Stimulated activated CD4-positive, alpha-beta T cell treated with anti-CD3 and anti-CD28 coated beads, Interleukin-1b, Interleukin-23, amount 100 ng/mL, for 24 hours (primary cell): ENCODE measurements at regions not wholly inside any gene's neighbourhood (a gene's known extent, or its start where the extent isn't known, plus 50 kb on each side); places are given as distances from the start of the nearest gene placed in this dataset.
"Not testable (repeated sequence)": the region's sequence is repeated elsewhere in the genome, so short reads cannot be mapped to it uniquely, and the experiment has no call there.

Experiments used
- DNase-seq, 4 experiments: peaks; one replicate each; pipeline ENCODE4 v3.0.0-alpha.2; 2020; ENCODE audit warnings: low read depth in 4 of 4, low spot score in 1 of 4

DNA sequence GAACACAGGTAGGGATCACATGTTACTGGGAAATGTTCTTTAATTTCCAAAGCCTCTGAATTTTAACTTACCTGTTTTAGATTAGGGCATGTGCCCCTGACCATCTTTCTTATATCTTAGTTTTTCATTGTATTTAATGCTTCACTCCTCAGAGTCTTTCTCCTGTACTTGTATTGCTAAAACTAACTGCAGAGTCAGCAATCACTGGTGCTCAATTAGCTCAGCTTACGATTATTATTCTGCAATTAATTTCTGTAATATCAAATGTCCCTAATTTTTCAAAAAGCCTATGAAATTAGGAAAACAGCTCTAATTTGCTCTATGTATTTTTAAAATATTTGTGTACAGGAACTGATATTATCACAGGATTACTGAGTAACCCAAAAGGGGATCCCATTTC, 693.2 kb upstream of the SLC8A1 start:
- DNase-seq, result no peak

DNA sequence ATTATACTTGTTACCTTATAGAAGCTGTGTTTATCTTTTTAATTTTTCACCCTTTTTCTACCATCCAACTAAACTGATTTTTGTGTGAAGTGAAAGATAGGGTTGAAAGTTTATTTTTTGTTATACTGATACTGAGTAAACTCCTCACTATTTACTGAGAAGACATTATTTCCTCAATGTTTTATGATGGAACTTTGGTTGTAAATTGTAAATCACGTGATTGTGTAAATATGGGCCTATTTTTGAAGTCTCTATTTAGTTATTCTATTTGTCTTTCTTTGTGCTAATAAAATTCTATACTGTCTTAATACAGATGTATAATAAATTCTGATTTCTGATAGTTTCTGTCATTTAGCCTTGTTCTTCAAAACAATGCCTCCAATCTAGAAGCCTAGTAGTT, 697.2 kb upstream of the SLC8A1 start:
- no peak for DNase-seq

DNA sequence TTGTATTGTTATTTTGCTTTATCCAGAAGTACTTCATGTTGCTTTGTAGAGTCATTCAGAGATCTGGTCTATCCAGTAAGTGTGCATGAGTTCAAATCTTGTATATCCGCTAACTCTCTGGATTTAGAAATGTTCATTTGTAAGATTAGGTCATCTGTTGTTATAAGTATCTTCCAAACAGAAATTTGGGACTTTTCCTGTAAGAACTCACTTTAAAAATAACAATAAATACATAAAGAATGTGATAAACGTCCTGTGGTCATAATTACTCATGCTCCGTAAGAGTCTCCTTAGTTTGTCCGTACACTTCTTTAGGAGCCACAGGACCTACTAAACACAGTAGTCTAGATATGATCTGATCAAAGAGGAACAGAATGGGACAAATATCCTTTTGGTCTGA, 699.9 kb upstream of the SLC8A1 start:
- DNase-seq, result no peak

DNA sequence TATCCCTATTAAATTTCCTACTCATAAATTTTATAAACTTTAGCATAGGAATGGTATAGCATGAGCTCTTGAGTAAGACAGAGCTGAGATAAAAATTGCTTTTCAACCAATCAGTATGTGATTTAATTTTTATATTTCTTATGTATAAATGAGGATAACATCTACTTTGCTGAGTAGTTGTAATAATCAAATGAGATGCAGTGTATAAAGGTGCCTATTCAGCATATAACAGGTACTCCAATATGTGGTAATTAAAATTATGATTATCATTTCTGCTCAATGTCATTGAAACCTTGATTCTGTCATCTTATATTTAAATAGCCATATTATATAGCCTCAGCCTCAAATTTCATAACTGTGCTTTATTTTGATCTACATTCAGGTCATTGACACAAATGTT, 700.4 kb upstream of the SLC8A1 start:
- no peak for DNase-seq

DNA sequence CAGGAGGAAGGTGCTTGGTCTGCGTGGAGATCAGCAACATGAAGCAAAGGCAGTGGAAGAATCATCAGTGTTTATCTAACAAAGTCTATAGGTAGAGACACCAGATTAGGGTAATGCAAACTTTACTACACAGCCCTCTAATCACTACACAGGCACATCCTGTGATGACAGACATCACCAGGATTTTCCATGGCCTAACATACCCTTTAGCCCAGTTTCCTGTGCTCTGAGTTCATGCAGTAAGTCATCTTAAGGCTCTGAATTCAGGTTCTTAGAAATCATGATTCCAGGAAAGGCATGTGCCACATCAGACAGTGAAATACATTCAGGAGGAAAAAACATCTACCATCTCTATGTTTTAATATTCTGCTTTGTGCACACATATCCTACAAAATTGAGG, 708.5 kb upstream of the SLC8A1 start:
- DNase-seq, result no peak

DNA sequence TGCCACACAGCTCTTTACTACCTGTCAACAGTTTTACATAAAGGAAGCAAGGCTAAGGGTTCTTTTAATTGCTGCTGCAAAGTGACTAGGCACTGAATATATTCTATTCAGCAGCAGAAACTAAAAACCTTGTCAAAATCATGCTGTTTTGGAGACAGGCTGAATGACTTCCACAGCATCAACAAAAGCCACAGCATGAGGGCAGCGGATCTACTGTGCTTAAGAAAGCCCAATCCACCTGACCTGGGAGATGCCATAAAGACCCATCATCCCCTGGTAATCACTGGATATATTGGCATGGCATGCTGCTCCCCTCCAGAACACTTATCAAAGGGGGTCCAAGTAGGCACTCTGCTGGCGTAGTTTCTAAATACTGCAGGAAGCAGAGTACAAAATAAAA, 715.1 kb upstream of the SLC8A1 start:
- no peak for DNase-seq

DNA sequence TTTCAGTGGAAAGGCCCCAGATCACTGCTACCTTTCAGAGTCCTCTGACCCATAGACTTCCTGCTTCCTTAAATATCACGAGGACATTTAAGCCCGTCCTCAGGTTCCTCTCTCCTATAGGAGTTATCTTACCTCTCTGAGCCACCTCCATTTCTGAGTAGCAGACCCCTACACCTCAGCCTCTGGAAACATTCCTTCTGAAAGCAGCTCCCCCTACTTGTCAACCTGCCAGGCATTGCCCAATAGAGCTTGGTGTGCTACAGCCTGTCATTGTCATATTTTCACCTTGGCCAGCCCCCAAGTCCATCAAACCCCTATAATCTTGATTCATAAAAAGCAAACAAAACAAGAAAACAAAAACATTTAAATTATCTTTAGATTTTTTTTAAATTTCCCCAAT, 717.9 kb upstream of the SLC8A1 start:
- DNase-seq, result no peak

DNA sequence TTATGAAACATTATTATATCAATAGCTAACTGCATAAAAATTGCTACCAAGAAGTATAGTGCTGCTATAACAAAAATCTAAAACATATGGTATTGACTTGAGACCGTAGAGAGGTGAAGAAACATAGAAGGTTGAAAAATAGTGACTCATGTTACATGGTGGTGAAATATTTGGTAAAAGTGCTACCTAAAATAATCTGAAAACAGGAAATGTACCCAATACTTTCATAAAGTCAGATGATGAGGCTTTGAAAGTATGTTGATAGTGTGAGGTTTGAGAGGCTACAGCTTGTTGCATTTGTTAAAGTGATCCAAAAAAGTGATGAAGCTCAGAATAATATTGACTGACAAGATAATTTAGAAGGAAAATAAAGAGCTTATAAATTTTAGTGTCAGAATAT, 718.7 kb upstream of the SLC8A1 start:
- DNase-seq, result no peak

DNA sequence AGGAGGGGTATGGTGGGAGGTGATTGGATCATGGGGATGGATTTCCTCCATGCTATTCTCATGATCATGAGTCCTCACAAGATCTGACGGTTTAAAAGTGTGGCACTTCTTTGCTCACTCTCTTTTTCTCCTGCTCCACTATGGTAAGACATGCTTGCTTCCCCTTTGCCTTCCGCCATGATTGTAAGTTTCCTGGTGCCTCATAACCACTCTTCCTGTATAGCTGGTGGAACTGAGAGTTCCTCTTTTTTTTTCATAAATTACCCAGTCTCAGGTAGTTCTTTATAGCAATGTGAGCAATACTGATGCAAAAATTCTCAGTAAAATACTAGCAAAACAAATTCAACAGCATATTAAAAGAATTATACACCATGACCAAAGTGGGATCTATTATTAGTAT, 728.5 kb upstream of the SLC8A1 start:
- no peak for DNase-seq

DNA sequence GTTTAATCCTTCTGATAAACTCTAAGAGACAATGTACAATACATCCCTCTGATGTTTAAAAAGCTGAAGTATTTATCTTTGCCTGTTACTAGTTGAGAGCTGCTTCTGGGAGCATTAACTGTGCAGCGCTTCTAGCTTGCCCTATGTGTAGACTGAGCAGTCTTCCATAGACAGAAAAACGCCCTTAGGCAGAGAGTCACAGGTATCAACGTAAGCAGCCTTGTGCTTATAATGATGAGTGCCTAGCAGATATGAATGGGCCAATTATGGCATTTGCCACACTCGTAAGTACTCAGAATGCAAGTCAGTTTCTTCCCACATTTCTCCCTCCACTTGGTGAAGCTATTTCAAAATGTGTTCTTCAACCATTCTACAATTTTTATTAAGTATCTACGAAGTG, 731.1 kb upstream of the SLC8A1 start:
- DNase-seq, result no peak

DNA sequence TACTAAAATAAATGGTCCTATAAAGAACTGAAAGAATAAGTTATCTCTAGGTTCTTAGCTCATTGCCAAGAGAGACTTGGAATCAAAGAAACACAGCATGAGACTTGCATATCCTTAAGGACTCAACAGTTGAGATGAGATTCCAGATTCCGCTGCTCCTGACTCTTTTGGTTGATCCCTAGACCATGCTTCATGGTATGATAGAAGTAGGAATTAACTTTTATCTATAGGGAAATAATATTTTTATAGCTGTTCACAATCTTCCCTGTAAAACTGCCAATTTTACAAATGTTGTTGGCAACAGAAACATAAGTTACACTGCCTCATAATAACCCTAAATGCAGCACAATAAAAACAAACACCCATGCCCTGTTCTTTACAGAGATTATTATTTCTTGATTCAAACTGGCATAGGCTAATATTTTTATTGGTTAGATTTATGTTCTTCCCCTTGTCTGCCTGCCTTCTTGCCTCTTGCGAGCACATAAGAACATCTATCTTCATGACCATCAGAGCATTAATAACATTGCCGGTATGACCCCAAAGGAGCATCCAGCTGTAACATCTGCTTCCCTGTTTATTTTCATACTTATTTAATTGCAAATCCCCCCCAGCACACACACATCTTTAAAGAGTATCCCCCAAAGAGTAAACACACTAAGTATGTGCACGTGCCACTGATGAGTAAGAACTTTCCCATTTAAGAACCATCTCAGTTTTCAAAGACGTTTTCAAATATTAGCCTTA, 735.7 kb upstream of the SLC8A1 start:
- DNase-seq, result no peak

DNA sequence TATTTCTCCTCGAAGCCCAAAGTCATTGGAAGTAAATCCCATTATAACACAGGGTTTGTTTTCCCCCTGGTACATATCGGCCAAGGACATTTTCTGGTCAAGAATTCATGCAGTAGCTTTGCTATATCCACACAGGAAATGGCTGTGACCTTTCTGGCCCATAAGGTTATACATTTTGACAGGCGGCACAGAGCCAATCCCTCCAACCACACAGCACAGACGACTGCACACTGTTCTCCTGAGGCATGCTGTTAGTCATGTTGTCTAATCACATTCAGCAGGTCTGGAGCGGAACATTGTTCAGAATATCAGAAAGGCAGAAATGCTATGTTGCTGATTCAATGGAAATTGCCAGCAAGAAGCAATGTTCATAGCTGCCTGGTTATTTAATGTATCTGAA, 742.3 kb upstream of the SLC8A1 start:
- DNase-seq, result no peak

DNA sequence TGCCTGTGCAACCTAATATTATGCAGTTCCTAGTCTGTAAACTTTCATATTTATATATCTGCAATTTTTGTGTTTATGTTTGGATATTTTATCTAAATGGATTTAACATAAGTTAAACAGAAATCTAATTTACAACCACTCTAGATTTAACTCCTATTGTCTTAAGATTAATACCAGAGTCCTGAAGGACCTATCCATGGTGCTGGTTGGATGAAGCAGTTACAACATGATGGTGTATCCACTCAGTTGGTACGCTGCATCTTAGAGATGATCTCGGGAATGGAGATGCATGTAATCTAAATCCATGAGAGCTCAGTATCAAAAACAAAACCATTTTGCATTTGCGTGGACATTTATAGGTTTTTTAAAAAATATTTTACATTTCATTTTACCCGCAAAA, 745.9 kb upstream of the SLC8A1 start:
- no peak for DNase-seq

DNA sequence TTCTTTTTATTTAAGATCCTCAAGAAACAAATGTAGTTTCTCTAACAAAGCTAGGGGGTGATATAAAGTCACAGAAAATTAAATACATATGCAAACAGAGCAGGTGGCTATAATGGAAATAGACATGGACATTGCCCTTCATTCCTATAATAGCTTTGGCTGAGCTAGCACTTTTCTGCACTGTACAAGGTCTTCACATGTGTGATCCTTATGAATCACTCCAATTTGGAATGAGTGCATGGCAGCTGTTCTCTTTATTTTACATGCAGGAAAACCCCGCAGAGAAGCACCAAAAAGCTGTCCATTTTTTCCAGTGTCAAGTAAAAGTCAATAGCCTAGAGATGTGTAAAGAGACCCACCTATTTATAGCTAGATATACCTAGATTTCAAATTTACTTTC, 747.4 kb upstream of the SLC8A1 start:
- DNase-seq, result no peak

DNA sequence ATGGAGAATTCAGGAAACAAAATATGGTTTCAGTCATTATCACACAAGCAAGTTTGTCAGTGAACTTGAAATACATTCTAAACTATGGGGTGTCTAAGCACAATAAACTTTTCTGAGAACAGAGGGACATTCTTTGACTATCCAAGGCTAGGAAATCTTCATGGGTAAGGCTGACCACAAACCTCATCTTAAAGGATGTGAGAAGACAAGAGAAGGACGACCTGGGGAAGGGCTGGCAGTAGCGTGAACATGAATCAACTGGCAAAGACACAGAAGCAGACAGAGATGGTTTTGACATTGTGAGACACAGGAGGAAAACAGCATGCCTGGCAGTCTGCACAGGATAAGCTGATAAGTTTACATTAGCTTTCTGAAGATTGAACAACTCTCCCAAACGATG, 752.4 kb upstream of the SLC8A1 start:
- DNase-seq, result no peak

DNA sequence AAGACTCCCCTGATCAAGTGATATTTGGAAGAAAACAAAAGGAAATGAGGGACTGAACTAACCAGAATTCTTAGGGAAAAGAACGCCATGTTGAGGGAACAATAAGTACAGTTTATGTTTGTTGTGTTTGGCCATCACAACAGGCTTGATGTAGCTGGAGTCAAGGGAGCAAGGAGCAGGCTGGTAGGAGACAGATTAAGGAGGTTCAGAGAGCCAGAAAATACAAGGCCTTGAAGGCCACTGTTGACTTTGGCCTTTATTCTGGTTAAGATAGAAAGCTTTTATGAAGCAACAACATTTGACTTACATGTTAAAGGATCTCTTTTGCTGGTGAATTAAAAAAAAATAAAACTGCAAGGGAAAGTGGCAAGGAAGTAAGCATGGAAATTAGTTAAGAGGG, 754.1 kb upstream of the SLC8A1 start:
- no peak for DNase-seq

DNA sequence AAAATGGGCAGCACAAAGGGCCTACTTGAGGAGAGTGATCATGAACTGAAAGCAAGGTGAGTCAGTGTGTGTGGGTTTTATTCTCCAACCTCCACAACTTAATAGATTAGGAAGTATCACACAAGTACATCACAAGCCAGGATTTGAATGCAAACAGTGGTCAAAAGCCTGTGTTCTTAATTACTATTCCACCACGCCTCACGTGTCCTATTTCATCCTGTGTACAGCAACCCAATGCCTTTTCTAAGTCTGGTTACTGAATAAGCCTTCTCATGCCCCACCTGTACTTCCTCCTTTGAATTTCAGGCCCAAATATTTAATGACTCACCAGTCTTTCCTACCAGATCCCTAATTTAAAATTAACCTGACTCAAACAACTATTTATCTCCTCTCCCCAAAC, 755.7 kb upstream of the SLC8A1 start:
- DNase-seq, result no peak

DNA sequence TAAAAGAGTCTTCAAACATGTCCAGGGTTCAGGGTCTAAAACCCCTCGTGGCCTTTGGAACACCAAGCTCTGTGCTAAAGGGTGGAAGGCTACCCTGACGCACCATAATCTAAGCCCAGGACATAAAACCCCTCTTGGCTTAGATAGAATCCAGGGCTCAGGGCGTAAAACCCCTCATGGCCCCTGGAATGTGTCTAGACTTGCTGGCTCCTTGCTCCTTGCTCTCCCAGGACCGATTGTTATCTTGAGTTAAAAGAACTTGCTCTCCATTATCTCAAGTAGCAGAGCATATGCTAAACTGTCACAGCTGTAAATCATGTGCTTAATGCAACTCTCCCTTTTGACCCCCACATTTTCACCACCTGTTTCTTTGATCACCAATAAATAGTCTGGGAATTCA, 758.1 kb upstream of the SLC8A1 start:
- DNase-seq, result not testable (repeated sequence)

DNA sequence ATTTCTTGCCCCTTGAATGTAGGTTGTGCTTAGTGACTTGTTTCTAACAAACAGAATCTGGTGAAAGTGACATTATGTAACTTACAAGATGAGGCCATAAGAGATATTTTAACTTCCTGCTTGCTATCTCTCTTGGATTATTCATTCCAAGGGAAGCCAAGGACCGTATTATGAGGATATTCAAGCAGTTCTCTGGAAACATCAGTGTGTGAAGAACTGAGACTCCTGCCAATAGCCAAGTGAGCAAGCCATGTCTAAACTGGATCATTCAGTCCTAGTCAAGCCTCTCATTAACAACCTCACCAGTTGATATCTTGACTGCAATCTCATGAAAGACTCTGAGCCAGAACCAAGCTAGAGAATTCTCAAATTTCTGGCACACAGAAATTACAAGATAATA, 765.1 kb upstream of the SLC8A1 start:
- DNase-seq, result no peak

DNA sequence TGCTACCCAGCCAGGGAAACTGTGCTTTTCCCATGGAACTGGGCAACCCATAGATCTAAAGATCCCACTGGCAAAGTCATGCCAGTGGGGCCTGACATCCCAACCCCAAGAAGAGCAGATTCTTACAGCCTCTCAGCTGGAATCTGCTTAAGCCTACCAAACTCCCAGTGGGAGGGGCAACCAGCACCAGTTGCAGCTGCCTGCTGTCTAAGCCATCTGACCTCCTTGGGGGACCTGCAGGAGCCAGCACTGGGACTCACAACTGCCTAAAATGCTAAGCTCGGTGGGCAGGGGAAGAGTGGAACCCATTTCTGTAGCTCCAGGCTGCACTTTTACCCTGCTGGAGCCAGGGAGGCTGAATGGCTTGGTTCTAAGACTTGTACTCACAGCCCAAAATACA, 770.7 kb upstream of the SLC8A1 start:
- no peak for DNase-seq

DNA sequence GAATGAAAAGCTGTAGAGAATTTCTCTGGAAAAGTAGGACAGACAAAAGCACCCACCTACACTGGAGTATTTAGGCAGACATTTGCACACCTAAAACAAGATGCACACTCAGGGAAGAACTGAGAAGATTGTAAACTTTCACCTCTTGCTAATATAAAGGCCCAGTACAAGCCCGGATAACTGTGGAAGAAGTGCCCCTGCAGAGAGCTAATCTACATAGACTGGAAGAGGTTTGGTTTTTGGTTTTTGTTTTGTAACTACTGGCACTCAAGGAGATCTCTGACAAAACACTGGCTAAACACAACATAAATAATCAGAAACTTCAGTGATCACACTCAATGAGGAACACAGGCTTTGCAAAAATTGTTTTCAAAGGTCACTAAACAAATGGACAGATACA, 782.2 kb upstream of the SLC8A1 start:
- DNase-seq, result no peak

DNA sequence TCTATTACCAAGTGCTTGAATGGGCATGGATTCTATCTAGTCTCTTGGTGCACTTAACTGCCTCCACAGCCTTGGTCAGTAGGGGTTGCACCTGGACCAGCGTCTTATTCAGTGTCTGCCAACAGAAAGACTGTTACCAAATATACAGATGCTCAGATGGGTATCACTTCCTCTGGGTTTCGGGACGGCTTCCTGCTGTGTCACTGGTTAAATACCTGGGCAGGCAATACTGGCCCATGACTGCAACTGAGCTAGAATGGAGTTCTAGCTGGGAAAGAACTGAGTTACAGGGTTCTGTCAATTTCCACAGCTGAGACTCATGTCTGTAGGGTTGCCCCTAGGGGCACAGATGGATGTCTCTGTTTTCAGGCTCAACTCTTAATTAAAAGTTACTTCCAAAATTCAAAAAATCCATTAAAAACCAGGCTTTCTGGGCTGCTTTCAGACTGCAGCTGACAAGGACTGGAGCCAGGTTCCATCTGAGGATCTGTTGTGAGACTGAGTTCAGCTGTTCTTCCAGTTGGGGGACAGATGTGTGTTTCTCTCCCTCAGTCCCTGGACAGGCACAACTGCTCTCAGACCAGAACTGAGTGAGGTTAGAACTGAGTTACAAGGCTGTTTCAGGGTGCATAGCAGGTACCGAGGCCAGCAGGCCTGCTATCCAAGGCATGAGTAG, 789.6 kb upstream of the SLC8A1 start:
- no peak for DNase-seq

DNA sequence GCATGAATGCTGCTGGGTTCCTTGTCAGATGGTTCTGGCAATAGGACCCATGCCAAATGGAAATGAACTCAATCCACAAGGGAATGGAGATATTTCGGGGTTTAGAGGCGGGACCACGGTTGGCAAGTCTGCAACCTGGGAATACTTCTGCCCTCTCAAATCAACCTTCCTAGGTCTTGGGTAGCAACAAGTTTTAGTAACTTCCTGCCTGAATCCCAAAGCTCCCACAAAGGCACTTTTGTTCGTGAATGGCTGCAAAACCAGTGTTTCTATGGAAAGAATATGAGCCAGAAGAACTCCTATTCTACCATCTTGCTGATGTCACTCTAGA, 790.1 kb upstream of the SLC8A1 start:
- no peak for DNase-seq
